ENCODE measurements at regions not wholly inside any gene's neighbourhood (a gene's known extent, or its start where the extent isn't known, plus 50 kb on each side); places are given as distances from the start of the nearest gene placed in this dataset.

DNA sequence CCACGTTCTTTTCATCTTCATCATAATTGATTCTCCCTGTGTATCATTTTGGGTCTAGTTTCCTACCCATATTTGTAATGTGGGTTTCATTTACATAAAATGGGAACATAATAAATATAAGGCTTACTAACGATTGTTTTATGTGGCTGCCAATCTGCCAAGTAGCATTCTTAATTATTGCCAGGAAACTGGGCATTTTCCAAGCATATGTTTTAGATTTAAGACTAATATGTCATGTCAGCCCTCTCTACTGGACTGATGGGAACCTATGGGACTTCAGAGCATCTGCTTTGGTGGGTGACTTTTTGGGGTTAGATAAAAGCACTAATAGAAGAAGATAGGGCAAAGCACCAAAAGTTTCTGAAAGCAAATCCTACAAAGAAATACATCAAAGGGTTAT is 157.5 kb downstream of the TBX18 start:
- TF ChIP-seq, protein P1, sequence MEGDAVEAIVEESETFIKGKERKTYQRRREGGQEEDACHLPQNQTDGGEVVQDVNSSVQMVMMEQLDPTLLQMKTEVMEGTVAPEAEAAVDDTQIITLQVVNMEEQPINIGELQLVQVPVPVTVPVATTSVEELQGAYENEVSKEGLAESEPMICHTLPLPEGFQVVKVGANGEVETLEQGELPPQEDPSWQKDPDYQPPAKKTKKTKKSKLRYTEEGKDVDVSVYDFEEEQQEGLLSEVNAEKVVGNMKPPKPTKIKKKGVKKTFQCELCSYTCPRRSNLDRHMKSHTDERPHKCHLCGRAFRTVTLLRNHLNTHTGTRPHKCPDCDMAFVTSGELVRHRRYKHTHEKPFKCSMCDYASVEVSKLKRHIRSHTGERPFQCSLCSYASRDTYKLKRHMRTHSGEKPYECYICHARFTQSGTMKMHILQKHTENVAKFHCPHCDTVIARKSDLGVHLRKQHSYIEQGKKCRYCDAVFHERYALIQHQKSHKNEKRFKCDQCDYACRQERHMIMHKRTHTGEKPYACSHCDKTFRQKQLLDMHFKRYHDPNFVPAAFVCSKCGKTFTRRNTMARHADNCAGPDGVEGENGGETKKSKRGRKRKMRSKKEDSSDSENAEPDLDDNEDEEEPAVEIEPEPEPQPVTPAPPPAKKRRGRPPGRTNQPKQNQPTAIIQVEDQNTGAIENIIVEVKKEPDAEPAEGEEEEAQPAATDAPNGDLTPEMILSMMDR (IDR thresholded peaks at IDR 0.05), result no peak
- no peak for TF ChIP-seq EZH2 (IDR thresholded peaks at IDR 0.05)
- no peak for TF ChIP-seq EZH2phosphoT487 (IDR thresholded peaks at IDR 0.05)

Measured in neural progenitor cell (in vitro differentiated cells).